ENCODE measurements at regions not wholly inside any gene's neighbourhood (a gene's known extent, or its start where the extent isn't known, plus 50 kb on each side); places are given as distances from the start of the nearest gene placed in this dataset.

DNA sequence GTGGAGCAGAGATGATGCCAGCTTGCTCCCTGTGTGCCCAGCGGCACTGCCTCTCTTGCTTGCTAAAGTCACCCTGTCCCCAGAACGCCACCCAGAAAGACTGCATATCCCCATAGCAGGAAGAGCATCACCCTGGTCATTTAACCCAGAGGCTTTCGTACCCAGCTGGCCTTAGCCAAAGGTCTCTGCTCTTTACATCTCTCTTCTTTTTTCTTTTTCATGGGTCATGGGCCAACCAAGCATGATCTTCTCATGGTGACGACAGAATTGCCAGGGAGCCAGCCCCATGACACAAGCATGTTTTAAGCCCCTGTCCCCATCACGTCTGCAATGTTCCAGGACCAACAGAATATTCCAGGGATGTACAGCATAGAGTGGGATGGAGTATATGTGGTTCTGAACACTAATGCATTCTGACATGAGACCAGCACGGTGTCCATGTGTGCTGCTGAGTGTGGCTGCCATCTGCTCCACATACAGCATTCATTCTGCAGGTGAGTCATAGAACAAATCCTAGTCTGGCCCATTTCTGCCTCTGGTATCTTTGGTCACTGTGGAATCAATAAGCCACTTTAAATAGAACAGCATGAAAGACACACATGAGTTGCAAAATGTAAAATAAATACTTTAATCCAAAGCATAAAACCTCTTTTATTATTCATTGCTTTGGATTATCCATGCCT lies 203.0 kb downstream of the MED10 start:
- TF ChIP-seq, protein P1, sequence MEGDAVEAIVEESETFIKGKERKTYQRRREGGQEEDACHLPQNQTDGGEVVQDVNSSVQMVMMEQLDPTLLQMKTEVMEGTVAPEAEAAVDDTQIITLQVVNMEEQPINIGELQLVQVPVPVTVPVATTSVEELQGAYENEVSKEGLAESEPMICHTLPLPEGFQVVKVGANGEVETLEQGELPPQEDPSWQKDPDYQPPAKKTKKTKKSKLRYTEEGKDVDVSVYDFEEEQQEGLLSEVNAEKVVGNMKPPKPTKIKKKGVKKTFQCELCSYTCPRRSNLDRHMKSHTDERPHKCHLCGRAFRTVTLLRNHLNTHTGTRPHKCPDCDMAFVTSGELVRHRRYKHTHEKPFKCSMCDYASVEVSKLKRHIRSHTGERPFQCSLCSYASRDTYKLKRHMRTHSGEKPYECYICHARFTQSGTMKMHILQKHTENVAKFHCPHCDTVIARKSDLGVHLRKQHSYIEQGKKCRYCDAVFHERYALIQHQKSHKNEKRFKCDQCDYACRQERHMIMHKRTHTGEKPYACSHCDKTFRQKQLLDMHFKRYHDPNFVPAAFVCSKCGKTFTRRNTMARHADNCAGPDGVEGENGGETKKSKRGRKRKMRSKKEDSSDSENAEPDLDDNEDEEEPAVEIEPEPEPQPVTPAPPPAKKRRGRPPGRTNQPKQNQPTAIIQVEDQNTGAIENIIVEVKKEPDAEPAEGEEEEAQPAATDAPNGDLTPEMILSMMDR (conservative IDR thresholded peaks at IDR 0.05; ENCODE audit: low read length): no peak
- no peak for DNase-seq (ENCODE audit: low read depth)
- H3K4me3 ChIP-seq (ENCODE audit: low read length): no peak overlapping the region

- H3K4me3 ChIP-seq (ENCODE audit: low read length): no peak overlapping the region
- DNase-seq (ENCODE audit: low read depth): no peak
- TF ChIP-seq, protein P1 (conservative IDR thresholded peaks at IDR 0.05; ENCODE audit: low read length): no peak
Measured at GRCh38 chr5:6169660-6170059, 208.7 kb downstream of the MED10 start.

GRCh38 chr5:6166698-6167394 lies 211.5 kb downstream of the MED10 start:
- H3K4me3 ChIP-seq (ENCODE audit: low read length): no peak overlapping the region
- TF ChIP-seq, protein P1 (conservative IDR thresholded peaks at IDR 0.05; ENCODE audit: low read length): no peak
- no peak for DNase-seq (ENCODE audit: low read depth)

DNA sequence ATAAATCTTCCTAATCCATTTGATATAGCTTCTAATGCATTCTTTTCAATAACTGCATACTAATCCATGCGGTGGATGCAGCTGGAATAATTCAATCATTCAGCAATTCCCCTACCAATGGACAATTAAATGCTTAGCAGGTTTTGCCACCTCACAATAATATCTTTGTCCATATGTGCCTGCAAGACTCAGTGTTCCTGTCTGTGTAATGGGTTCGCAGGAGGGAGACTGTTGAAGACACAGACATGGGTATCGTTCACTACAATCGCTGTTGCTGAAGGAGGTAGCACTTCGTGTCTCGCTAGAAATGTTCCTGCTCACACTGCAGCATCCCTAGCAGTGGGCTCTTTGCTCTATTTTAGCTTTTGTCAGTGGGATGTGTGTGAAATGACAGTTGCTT lies 214.4 kb downstream of the MED10 start:
- DNase-seq (ENCODE audit: low read depth): no peak
- H3K4me3 ChIP-seq (ENCODE audit: low read length): no peak overlapping the region
- TF ChIP-seq, protein P1 (conservative IDR thresholded peaks at IDR 0.05; ENCODE audit: low read length): no peak

DNA sequence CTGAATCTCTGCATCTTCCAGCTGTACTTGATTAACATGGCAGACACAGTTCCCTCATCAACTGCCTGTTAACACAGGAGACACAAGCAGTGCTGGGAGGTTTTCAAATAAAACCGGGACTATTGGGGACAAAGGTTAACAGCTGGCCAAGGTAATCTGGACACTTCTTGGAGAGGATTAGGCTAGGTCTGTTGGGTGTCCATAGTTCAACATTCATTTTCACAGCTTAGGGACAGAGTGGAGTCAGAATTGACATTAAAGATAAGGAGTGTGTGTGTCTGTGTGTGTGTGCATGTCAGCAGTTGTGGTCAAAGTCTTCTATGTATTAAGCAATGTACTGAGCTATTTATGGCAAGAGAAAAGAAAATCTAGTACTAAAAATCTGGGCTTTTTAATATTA lies 216.2 kb downstream of the MED10 start:
- H3K4me3 ChIP-seq (ENCODE audit: low read length): no peak overlapping the region
- DNase-seq (ENCODE audit: low read depth): no peak
- TF ChIP-seq, protein P1 (conservative IDR thresholded peaks at IDR 0.05; ENCODE audit: low read length): no peak

DNA sequence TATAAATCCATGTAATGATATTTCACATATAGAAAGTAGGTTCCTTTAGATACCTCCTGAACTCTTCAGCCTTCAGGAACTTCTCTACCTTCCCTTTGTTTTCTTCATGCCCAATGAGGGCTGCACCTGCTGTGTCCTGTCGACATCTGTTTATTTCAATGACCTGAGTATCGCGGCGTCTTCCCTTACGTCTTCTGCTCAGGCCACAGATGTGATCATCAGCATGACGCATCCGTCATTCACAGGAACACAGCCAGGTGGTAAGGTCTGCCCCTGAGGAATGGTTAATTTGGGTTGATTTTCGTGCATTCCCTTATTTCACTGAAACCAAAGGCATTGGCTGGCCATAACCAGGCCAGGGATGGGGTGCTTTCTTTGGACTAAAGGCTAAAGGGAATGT lies 217.1 kb downstream of the MED10 start:
- DNase-seq (ENCODE audit: low read depth): no peak
- TF ChIP-seq, protein P1 (conservative IDR thresholded peaks at IDR 0.05; ENCODE audit: low read length): no peak
- H3K4me3 ChIP-seq (ENCODE audit: low read length): no peak overlapping the region

DNA sequence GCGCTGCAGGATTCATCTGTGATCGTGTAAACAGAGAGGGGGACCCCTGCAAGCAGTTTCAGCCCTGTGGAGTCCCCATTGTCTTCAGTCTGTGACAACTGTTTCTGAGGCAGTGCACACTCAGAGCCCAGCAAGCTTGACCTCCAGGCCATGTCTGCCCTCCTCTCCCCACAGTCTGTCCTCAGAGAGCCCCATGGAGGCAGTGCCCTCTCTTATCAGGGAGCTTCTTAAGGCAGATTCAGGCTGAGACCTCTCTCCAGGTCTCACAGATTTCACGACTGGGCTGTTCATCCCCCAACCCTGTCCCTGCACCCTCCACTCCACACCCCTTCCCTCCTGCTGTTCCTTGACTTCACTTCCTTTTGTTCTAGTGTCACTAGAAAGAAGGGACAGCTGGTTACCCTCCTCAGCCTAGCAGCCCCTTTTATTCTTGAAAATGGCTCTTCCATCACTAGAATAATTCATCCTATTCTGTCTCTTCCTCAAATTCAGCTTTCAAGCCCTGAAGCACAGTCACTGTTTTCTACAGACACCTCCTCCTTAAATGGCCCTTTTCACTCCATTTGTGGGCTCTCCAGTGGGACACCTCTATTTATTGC lies 218.4 kb downstream of the MED10 start:
- H3K4me3 ChIP-seq (ENCODE audit: low read length): no peak overlapping the region
- no peak for DNase-seq (ENCODE audit: low read depth)
- TF ChIP-seq, protein P1 (conservative IDR thresholded peaks at IDR 0.05; ENCODE audit: low read length): no peak
